AML-193 (cell line): ENCODE measurements at regions not wholly inside any gene's neighbourhood (a gene's known extent, or its start where the extent isn't known, plus 50 kb on each side); places are given as distances from the start of the nearest gene placed in this dataset.
"Not testable (repeated sequence)": the region's sequence is repeated elsewhere in the genome, so short reads cannot be mapped to it uniquely, and the experiment has no call there.

Experiments used
- DNase-seq, 2 experiments: peaks; one replicate each; lab custom pipeline; 2025; lab: John Stamatoyannopoulos, UW

- DNase-seq: no peak
Observed at GRCh38 chr5:121660142-121660541, 191.5 kb upstream of the FTMT start.

GRCh38 chr5:121665542-121665941 lies 186.1 kb upstream of the FTMT start:
- not testable (repeated sequence) for DNase-seq

- no peak for DNase-seq
Observed at GRCh38 chr5:121667292-121667691, 184.4 kb upstream of the FTMT start.

GRCh38 chr5:121668635-121669034 lies 183.0 kb upstream of the FTMT start:
- no peak for DNase-seq

GRCh38 chr5:121671624-121672023 lies 180.1 kb upstream of the FTMT start:
- DNase-seq: no peak

- DNase-seq: no peak
Observed at GRCh38 chr5:121675924-121676323, 175.8 kb upstream of the FTMT start.

- DNase-seq: no peak
Observed at GRCh38 chr5:121681229-121681855, 170.3 kb upstream of the FTMT start.

GRCh38 chr5:121688126-121688525 lies 163.6 kb upstream of the FTMT start:
- DNase-seq: no peak

- no peak for DNase-seq
Observed at GRCh38 chr5:121688781-121689180, 162.9 kb upstream of the FTMT start.

GRCh38 chr5:121691478-121691877 lies 160.2 kb upstream of the FTMT start:
- no peak for DNase-seq

GRCh38 chr5:121692158-121692557 lies 159.5 kb upstream of the FTMT start:
- no peak for DNase-seq

- DNase-seq: no peak
Observed at GRCh38 chr5:121693864-121694263, 157.8 kb upstream of the FTMT start.

GRCh38 chr5:121695307-121695706 lies 156.4 kb upstream of the FTMT start:
- no peak for DNase-seq

- no peak for DNase-seq
Observed at GRCh38 chr5:121698690-121699089, 153.0 kb upstream of the FTMT start.

- no peak for DNase-seq
Observed at GRCh38 chr5:121701731-121702130, 150.0 kb upstream of the FTMT start.

- DNase-seq: no peak
Observed at GRCh38 chr5:121702682-121703081, 149.0 kb upstream of the FTMT start.

- no peak for DNase-seq
Observed at GRCh38 chr5:121704291-121704690, 147.4 kb upstream of the FTMT start.

- no peak for DNase-seq
Observed at GRCh38 chr5:121706686-121707085, 145.0 kb upstream of the FTMT start.

- DNase-seq: no peak
Observed at GRCh38 chr5:121707178-121707577, 144.5 kb upstream of the FTMT start.

- no peak for DNase-seq
Observed at GRCh38 chr5:121711416-121711815, 140.3 kb upstream of the FTMT start.

- DNase-seq: no peak
Observed at GRCh38 chr5:121719255-121719654, 132.4 kb upstream of the FTMT start.

GRCh38 chr5:121725450-121725849 lies 126.2 kb upstream of the FTMT start:
- no peak for DNase-seq

- DNase-seq: no peak
Observed at GRCh38 chr5:121726991-121727390, 124.7 kb upstream of the FTMT start.

- DNase-seq: no peak
Observed at GRCh38 chr5:121731377-121731776, 120.3 kb upstream of the FTMT start.

GRCh38 chr5:121735618-121736017 lies 116.1 kb upstream of the FTMT start:
- DNase-seq: no peak
